ENCODE measurements at regions not wholly inside any gene's neighbourhood (a gene's known extent, or its start where the extent isn't known, plus 50 kb on each side); places are given as distances from the start of the nearest gene placed in this dataset.

DNA sequence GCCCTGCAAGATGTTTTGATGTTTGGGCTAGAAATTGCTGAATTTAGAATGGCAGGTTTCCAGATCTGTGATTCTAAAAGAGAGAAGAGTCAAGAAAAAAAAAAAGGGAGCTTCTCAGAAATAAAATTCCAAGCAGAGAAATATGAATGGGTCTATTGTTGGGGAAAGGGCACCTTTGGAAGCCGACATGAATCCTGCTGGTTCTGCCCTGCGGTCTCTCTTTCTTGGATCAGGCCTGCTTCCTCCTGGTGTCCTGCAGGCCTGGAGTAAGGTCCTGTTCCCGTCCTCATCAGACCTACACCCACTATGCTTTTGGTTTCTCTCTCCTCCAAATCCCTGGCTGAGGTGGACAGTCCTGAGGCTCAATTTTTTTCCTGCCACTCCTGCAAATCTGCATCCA, 109.8 kb upstream of the TRIM2 start:
- Mint-ChIP-seq H3K4me3 (ENCODE audit: unreplicated experiment) (no peak overlapping the region), H3K9me3 (ENCODE audit: unreplicated experiment) (no peaks in the 10 kb centered on the region), H3K36me3 (ENCODE audit: insufficient read depth, unreplicated experiment) (no peaks in the 10 kb centered on the region), H3K27me3 (ENCODE audit: insufficient read depth, unreplicated experiment) (no peaks in the 10 kb centered on the region), H3K4me1 (ENCODE audit: insufficient read depth, unreplicated experiment) (no peaks in the 10 kb centered on the region), H3K27ac (ENCODE audit: low read depth, unreplicated experiment) (no peak overlapping the region)
- ChIA-PET CTCF (interaction anchor here (5.6 kb wide), 1 partner anchor 10 kb away, joined by 58 read pairs; no protein-coding TSS in a partner anchor), POLR2A (no interaction called here)
- DNase-seq (ENCODE audit: unreplicated experiment) = no peak
- TF ChIP-seq, protein P1, sequence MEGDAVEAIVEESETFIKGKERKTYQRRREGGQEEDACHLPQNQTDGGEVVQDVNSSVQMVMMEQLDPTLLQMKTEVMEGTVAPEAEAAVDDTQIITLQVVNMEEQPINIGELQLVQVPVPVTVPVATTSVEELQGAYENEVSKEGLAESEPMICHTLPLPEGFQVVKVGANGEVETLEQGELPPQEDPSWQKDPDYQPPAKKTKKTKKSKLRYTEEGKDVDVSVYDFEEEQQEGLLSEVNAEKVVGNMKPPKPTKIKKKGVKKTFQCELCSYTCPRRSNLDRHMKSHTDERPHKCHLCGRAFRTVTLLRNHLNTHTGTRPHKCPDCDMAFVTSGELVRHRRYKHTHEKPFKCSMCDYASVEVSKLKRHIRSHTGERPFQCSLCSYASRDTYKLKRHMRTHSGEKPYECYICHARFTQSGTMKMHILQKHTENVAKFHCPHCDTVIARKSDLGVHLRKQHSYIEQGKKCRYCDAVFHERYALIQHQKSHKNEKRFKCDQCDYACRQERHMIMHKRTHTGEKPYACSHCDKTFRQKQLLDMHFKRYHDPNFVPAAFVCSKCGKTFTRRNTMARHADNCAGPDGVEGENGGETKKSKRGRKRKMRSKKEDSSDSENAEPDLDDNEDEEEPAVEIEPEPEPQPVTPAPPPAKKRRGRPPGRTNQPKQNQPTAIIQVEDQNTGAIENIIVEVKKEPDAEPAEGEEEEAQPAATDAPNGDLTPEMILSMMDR (IDR thresholded peaks at IDR 0.05; ENCODE audit: unreplicated experiment) = no peak
- intact Hi-C loops (cut with micrococcal nuclease) = no loop called here
- BruUV-seq (replicated peaks) = no TSS peak

DNA sequence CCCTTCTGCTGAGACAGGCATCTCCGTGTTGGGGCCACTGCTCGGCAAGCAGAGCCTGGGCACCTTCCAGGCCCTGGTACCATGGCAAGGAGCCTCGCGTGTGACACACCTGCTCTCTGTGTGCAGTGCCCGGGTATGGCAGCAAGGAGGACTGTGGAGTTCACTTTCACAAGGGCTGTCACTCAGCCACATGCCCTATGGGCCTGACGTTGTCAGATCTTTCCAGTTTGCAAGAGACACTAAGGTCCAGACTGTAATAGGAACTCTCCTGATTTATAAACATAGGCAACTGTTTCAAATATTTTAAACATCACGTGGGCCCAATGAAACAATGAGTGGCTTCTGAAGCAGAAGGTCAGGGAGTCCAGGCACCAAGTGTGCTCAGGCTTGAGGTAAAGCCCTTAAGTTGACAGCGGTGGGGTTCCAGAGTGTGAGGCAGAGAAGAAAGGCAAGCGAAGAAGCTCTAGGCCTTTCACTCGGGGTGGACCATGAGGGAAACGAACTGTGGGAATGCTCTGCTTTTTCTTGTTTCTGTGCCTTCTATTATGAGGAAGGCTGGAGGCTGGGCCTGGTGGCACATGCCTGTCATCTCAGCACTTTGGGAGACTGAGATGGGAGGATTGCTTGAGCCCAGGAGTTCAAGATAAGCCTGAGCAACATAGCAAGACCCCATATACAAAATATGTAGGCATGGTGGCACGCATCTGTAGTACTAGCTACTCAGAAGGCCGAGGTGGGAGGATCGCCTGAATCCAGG, 108.6 kb upstream of the TRIM2 start:
- intact Hi-C loops (cut with micrococcal nuclease) = no loop called here
- H3K36me3 Mint-ChIP-seq (ENCODE audit: insufficient read depth, unreplicated experiment) = no peaks in the 10 kb centered on the region
- no TSS peak for BruUV-seq (replicated peaks)

DNA sequence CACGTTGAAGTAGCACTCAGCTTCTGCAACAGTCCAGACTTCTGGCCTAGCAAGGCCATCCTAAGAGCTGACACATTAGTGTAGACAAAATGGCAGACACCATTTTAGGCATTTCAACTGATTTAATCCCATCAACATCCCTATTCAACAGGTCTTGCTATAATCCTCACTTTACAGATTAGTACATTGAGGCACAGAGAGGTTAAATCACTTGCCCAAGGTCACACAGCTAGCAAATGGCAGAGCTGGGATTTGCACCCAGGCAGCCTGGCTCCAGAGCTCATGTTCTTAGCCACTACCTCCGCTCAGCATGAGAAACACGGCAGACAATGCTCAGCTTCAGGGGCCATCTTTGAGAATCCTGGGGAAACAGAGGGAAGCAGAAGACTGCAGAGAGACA, 107.9 kb upstream of the TRIM2 start:
- TF ChIP-seq, protein P1 (IDR thresholded peaks at IDR 0.05; ENCODE audit: unreplicated experiment) = no peak
- DNase-seq (ENCODE audit: unreplicated experiment) = no peak
- BruUV-seq (replicated peaks) = no TSS peak
- H3K36me3 Mint-ChIP-seq (ENCODE audit: insufficient read depth, unreplicated experiment) = no peaks in the 10 kb centered on the region
- CTCF ChIA-PET = interaction anchor here (0.6 to 5.6 kb wide), 5 partner anchors 10 to 551 kb away, joined by 3 to 58 read pairs (median 12); no protein-coding TSS in a partner anchor
- no peak overlapping the region for H3K4me3 Mint-ChIP-seq (ENCODE audit: unreplicated experiment)
- POLR2A ChIA-PET = interaction anchor here (0.5 to 1.0 kb wide), 2 partner anchors 11 to 20 kb away, joined by 3 to 4 read pairs; no protein-coding TSS in a partner anchor
- no peaks in the 10 kb centered on the region for H3K9me3 Mint-ChIP-seq (ENCODE audit: unreplicated experiment)
- H3K27me3 Mint-ChIP-seq (ENCODE audit: insufficient read depth, unreplicated experiment) = no peaks in the 10 kb centered on the region
- intact Hi-C loops (cut with micrococcal nuclease) = no loop called here
- no peak overlapping the region for H3K27ac Mint-ChIP-seq (ENCODE audit: low read depth, unreplicated experiment)
- H3K4me1 Mint-ChIP-seq (ENCODE audit: insufficient read depth, unreplicated experiment) = no peaks in the 10 kb centered on the region

More for the DNA sequence above, 108.6 kb upstream of the TRIM2 start:
- Mint-ChIP-seq H3K9me3 (ENCODE audit: unreplicated experiment) (no peaks in the 10 kb centered on the region), H3K4me1 (ENCODE audit: insufficient read depth, unreplicated experiment) (no peaks in the 10 kb centered on the region), H3K27ac (ENCODE audit: low read depth, unreplicated experiment) (no peak overlapping the region), H3K27me3 (ENCODE audit: insufficient read depth, unreplicated experiment) (no peaks in the 10 kb centered on the region), H3K4me3 (ENCODE audit: unreplicated experiment) (no peak overlapping the region)
- POLR2A ChIA-PET = interaction anchor here (0.5 to 1.0 kb wide), 2 partner anchors 10 to 20 kb away, joined by 3 to 4 read pairs; no protein-coding TSS in a partner anchor
- CTCF ChIA-PET = interaction anchor here (0.6 to 5.6 kb wide), 5 partner anchors 11 to 552 kb away, joined by 3 to 58 read pairs (median 12); no protein-coding TSS in a partner anchor
- TF ChIP-seq, protein P1 (IDR thresholded peaks at IDR 0.05; ENCODE audit: unreplicated experiment) = no peak
- no peak for DNase-seq (ENCODE audit: unreplicated experiment)

DNA sequence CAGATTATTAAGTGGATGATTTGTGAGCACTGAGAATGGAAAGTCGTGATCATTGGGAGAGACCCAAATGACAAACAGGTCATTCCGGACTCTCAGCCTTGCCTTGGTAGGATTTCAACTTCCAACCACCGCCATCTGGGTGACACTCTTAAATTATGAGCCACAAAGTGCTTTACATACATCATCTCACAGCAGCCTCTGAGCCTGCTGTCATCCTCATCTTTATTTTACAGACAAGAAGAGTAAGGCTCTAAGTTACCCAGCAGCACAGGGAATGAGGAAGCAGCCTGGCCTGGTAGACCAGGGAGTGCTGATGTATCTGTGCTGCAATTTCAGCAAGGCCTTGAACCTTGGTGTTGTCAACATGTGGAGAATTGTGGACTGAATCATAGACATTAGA, 105.8 kb upstream of the TRIM2 start:
- DNase-seq (ENCODE audit: unreplicated experiment) = no peak
- peaks cover 11% of the 10 kb centered on the region for H3K27me3 Mint-ChIP-seq (ENCODE audit: insufficient read depth, unreplicated experiment)
- intact Hi-C loops (cut with micrococcal nuclease) = no loop called here
- BruUV-seq (replicated peaks) = no TSS peak
- no peaks in the 10 kb centered on the region for H3K9me3 Mint-ChIP-seq (ENCODE audit: unreplicated experiment)
- H3K4me1 Mint-ChIP-seq (ENCODE audit: insufficient read depth, unreplicated experiment) = no peaks in the 10 kb centered on the region
- H3K4me3 Mint-ChIP-seq (ENCODE audit: unreplicated experiment) = no peak overlapping the region
- ChIA-PET CTCF (interaction anchor here (3.7 to 5.6 kb wide), 3 partner anchors 8 to 29 kb away, joined by 12 to 58 read pairs (median 17); no protein-coding TSS in a partner anchor), POLR2A (interaction anchor here (0.6 kb wide), 1 partner anchor 1621 kb away, joined by 3 read pairs; no protein-coding TSS in a partner anchor)
- H3K36me3 Mint-ChIP-seq (ENCODE audit: insufficient read depth, unreplicated experiment) = no peaks in the 10 kb centered on the region
- no peak overlapping the region for H3K27ac Mint-ChIP-seq (ENCODE audit: low read depth, unreplicated experiment)
- TF ChIP-seq, protein P1 (IDR thresholded peaks at IDR 0.05; ENCODE audit: unreplicated experiment) = no peak
